GM19397 (cell line): ENCODE measurements at regions not wholly inside any gene's neighbourhood (a gene's known extent, or its start where the extent isn't known, plus 50 kb on each side); places are given as distances from the start of the nearest gene placed in this dataset.
A peak's percentile ranks its signal among the peaks of the same experiment; 100 is the strongest.

ENCODE experiments used
- ATAC-seq: cut with Tn5 transposase; IDR thresholded peaks from one replicate; pipeline ENCODE4 v1.9.1; 2021; ENCODE audit warnings: mild to moderate bottlenecking, moderate library complexity; ENCODE audit not compliant: unreplicated experiment

DNA sequence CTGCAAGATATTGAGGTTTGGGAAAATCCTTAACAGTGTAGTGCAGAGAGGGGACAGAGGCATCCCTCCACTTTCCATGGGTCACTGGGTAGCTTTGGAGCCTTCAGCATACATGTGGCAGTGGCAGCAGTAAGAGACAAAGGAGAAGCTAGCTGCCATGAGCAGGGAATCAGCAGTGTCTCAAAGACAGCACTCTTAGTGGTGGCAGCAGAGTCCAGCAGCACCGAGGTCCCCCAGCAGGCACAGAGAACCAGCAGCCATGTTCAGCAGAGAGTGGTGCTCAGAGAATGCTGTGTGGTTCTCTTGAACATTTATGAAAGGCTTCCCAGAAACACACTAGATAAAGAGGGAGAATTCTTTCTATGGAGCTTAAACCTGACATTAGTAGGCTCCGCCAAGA, 308.5 kb downstream of the CENPC start:
- no peak for ATAC-seq

DNA sequence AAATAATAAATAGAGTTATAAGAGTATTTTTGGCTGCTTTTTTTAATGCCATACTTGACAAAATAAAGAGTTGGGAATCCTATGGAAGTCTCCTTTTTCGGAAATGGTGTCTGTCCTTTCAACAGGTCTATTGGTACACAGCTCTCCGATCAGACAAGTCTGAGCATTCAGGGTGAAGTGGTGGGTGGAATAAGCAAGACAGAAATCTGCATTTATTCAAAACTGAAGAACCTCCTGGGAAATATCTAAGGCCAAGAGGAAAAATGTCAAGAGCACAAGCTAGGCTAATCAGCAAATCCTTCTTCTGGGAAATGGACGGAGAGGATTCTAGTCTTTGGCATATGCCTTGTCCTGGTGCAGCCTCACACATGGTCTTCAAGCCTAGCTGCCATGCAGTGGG, 309.0 kb downstream of the CENPC start:
- ATAC-seq: no peak

DNA sequence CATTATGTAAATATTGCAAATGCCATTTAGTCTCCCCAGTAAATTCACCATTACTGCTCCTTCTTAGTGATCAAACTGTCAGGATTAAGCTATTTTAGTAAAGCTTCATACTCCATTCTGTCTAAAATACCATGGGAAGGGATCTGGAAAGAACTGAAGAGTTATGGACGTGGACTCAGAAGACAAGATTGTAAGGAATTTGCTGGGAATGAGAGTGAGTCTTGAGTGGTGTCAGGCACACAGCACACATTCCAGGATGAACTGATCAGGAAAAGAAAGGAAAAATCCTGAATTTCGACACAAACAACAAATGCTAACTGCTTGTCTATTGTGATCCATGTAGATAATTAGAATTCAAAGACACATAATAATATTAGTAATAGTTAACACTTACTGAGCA, 311.0 kb downstream of the CENPC start:
- ATAC-seq: no peak

DNA sequence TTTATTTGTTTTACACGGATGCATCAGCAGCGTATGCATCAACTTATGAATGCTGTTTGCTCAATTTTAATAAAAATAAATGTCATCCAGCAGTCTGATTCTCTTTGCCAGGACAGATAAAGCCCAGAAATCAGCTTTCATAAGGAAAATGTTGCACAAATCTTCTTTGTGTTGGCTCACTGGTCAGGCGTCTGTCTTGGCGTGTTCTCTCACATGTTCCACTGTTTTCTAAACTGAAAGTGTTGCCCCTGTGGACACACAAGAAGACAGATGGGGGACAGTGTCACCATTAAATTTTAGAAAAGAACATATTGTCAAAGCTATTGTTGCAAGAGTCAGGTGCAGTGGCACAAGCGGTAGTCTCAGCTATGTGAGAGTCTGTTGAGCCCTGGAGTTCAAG, 316.2 kb downstream of the CENPC start:
- ATAC-seq: no peak

DNA sequence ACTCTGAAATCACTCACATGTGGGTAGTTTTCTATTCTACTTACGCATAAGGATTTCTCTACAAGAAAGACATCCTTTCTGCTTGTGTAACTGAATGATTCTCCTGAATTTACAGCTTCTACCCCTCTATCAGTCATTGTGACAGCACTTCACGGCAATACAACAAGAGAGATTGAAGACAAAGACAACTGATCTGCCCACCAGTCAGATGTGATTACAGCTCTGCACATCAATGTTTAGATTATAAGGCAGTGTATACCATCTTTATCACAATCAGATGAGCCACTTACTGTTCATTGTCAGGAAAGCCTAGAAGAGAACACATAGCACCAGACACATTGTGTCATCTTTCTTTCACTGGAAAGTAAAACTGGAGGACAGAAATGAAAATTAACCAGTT, 324.4 kb downstream of the CENPC start:
- no peak for ATAC-seq

DNA sequence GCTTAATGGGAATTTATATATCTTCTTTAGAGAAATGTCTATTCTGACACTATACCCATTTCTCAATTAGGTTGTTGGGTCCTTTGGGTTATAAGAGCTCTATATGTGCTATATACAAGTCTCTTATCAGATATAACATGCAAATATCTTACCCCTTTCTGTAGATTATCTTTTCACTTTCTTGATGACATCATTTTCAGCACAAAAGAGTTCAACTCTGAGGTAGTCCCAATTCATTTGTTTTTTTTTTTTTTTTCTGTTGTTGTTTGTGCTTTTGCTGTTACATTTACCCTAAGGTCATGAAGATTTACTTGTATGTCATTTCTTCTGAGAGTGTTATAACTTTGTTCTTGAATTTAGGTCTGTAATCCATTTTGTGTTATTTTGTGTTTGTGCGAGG, 326.4 kb downstream of the CENPC start:
- no peak for ATAC-seq

DNA sequence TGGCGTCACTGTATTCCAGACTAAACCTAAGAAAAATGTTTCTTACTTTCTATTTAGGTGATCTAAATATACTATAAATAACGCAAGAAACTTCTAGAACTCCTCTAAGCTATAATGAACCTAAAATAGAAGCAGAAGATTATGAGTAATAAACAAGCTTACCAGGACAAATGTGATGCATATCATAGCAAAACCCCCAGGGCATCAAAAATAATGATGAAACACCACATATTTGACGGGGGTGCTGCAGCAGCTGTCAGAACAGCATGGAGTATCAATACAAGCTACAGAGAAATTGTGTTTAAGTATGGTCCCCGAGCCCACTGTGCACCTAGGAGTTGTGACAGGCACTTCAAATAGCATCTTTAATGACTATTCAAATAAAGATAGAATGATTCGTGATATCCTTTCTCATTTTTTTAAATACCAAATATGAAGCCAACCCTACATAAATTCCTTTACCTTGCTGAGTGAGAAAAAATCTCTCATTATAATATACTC, 337.3 kb downstream of the CENPC start:
- ATAC-seq: no peak

DNA sequence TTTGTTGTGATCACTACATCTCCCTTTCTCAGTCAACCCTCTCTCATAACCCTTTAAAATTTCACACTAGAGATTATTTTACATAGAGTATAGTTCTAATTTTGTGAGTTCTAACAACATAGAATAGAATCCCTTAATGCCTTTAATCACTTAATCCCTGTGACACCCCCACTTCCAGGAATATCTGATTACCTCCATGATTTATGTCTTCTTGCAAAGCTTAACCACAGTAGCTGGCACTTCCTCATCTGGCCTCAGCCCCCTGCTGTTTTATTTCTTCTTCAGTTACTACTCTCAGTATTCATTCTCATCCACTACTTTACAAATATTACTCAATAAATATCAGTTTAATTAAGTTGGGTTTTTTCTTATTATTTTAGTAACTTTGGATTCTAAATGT, 340.9 kb downstream of the CENPC start:
- no peak for ATAC-seq

DNA sequence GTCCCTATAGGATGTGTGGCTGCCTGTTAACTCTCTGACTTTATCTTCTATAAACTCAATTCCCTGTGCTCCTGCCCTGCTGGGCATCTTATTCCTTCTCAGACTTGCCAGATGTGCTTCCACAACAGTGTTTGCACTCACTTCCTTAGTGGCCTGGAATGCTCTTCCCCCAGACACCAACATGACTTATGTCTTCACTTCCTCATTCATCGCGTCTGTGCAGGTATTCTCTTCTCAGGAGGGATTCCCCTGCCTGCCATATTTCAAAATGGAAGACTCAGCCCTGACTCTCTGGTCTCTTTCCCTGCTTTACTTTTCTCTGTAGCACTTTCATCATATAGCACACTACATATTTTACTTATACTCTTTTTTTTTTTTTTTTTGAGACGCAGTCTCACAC, 344.0 kb downstream of the CENPC start:
- ATAC-seq: no peak

DNA sequence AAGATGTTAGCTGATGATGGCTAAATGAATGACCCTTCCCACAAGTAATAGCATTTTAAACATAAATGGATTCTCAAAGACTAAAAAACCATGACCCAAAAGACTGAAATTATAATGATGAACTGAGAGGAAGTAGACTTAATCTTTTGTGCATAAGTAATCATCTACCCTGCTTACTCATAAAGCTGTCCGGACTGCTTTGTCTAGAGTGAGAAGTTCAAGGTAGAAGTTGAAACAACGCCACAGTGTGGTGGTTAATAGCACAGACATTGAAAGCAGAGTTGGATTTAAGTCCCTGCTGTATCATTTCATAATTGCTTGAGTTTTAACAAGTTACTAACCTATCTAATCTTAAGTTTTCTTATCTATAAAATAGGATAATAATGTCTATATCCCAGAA, 346.6 kb downstream of the CENPC start:
- no peak for ATAC-seq

DNA sequence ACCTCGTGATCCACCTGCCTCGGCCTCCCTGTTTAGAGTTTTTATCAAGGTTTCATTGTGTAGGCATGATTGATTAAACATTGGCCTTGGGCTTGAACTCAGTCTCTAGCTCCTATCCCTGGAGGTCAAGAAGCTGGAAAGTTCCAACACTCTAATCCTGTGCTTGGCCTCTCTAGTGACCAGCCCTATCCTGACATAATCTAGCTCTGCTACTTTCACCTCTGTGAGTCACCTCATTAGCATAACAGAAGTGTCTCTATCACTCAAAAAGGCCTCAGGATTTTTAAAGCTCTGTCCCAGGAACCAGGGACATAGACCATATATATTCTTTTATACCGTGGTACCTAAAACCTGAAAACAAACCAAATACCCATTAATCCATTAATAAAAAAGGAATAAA, 377.5 kb downstream of the CENPC start:
- ATAC-seq: no peak

DNA sequence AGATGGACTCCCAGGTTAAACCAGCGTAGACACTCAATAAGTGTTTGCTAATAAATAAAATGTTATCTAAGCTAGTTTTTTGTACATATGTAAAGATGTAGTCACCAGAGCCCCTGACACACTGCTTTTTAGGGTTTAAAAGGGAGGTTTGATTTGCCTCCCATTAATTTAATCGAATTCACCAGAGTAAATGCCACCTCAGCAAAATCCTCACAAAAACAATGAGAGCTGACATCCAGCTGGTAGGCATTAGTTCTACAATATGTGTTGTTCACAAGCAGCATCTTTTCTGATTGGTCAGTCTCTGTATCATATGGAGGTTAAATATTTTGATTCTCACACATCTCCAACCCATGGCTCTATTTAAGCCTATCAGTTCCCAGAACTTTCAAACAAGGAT, 382.6 kb downstream of the CENPC start:
- no peak for ATAC-seq

DNA sequence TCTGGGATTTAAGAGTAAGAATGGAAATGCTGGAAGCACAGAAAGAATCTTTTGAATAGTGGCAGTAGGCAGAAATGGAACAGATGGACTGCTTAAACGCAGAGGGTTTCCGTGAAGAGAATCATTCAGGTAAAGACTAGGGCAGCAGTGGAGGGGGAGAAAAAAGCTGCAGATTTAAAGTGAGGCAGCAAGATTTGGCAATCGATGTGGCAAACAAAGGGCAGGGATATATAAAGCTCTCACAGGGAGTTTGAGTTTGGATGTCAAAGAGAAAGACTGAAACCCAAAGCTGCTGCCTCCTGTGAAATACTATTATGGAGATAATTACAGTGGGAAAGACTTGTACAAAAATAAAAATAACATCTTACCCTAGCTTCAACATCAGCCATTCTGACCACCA, 384.0 kb downstream of the CENPC start:
- no peak for ATAC-seq

DNA sequence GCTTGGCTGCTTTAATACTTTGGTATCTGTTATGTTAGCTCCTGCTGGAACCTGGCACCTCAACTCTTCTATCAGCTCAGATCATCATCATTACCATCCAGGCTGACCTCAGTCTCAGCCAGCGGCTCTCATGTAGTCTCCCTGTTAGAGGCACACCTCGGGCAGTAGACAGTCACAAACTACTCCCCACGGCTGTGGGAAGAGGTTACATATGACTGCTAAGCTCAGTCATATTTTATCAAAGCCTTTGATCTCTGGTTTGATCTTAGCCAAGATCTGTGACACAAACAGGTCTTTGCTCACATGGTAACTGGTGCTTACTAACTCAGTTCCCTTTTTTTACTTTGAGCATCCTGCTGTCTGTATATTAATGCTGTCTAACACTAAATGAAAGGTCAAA, 384.9 kb downstream of the CENPC start:
- no peak for ATAC-seq

DNA sequence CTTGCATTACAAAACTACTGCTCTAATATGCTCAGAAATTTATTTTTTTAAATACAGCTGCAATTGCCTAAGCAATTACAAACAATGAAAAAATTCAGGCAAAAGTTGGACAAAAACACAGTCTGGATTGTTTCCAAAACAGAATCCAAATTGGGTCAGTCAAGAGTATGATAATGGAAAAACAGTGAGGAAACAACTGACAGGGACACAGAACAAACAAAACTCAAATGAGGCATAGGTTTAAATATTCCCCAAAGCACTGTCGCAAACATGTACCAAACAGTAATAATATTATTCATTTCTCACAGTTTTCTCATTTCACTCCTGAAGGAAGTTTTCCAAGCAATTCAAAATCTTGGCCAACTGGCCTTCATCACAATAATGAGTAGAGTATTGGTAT, 386.6 kb downstream of the CENPC start:
- ATAC-seq: no peak

DNA sequence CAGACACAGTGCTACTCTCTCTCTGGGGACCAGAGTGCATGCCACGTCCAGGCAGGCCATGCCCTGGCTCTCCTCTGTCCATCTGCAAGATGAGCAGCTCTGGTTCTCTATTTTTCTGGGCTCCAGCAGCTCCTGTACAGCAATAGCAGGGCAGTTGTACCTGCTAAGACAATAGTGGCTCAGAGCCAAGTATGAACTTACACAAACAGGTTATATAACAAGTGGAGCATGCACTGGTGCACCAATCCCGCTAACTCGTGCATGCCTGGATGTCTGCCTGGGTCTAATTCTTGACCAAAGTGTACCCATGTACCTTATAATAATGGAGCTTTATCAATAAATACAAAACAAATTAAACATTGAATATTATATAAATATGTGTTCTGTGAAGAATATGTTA, 392.3 kb downstream of the CENPC start:
- ATAC-seq: no peak

DNA sequence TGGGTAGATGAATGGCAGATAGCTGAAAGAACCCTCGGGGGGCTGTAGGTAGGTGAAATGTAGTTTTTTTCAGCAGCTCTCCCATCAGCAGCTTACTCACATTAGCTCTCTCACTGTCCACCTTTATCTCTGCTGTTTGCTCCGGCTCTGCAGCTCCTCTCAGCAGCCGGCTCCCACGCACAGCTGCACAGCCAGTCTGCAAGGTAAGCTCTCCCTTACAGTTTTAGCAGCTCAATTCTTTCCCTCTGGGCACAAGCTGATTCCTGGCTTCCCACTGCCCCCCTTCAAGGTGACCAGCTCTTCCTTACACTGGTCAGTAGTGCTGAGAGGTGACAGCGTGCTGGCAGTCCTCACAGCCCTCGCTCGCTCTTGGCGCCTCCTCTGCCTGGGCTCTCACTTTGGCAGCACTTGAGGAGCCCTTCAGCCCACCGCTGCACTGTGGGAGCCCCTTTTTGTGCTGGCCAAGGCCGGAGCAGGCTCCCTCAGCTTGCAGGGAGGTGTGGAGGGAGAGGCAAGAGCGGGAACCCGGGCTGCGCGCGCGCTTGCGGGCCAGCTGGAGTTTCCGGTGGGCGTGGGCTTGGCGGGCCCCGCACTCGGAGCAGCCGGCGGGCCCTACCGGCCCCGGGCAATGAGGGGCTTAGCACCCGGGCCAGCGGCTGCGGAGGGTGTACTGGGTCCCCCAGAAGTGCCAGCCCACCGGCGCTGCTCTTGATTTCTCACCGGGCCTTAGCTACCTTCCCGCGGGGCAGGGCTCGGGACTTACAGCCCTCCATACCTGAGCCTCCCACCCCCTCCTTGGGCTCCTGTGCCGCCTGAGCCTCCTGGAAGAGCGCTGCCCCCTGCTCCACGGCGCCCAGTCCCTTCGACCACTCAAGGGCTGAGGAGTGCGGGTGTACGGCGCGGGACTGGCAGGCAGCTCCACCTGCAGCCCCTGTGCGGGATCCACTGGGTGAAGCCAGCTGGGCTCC, 393.6 kb downstream of the CENPC start:
- no peak for ATAC-seq

DNA sequence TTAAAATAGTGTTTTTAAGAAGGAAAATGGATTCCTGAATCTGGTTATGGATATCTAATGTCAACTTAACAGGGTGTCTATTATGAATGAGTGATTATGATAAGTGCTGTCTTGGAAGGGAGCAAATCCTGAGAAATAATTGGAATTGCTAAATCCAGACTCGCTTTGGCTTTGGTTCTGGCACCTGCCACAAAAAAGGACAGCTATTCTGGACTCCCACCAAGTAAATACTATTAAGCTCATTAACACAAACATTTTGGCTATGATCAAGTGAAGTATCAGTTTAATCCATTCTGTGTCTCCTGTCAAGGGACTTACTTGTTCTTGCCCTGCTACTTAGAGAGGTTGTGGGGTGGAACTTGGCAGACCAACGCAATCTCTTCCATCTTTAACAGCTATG, 403.7 kb downstream of the CENPC start:
- no peak for ATAC-seq

DNA sequence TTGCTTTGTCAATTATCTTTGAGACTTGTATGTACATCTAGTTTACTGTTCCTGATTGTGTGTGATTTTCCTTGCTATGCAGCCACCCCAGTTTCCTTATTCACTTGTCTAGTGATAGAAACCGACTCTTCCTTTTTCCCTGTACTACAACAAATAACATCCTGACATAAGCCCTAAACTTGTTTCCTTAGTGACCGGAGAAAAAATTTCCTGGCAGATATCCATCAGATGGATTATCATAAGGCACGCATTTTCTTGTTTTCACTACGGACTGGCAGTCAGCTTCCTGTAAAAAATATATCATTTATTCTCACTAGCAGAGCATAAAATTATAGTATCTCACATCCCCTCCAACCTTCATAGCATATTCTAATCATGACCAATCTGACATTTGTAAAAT, 410.7 kb downstream of the CENPC start:
- ATAC-seq: no peak

DNA sequence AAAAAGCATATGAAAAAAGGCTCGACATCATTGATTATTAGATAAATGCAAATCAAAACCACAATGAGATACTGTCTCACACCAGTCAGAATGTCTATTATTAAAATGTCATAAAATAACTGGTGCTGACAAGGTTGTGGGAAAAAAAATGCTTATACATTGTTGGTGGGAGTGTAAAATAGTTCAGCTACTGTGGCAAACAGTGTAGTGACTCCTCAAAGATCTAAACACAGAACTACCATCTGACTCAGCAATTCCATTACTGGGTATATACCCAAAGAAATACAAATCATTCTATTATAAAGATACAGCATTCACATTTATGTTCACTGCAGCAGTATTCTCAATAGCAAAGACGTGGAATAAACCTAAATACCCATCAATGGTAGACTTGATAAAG, 412.1 kb downstream of the CENPC start:
- ATAC-seq: no peak

DNA sequence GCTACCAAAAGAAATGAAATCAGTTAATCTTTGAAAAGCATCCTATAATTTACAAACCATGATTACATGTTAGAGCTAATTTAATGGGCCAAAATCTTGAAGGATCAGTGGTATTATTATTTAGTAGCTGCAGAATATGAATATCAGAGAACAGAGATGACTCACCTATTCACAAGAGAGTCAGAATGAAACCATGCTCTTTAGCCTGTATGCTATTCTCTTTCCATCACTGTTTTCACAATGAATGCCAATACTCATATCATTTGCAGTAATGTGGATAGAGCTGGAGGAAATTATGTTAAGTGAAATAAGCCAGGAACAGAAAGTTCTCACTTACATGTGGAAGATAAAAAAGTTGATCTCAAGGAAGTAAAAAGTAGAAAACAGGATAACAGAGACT, 414.1 kb downstream of the CENPC start:
- ATAC-seq: peak; percentile 81

DNA sequence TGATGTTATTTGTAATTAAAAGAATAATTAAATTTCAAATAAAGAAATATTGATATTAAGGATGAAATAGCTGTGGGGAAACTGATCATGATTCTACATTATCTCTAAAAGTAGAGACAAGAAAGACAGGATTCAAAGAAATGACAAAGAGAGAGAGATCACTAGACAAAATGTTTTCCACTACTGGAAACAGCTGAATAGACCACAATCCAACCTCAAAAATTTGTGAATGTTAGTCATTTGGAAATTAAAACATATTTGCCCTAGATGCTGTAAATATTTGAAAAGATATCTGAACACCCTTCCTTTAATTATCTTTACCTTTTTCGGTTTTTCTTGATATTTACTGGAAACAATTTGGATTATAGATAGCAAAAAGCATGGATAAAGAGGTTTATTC, 414.9 kb downstream of the CENPC start:
- ATAC-seq: no peak

DNA sequence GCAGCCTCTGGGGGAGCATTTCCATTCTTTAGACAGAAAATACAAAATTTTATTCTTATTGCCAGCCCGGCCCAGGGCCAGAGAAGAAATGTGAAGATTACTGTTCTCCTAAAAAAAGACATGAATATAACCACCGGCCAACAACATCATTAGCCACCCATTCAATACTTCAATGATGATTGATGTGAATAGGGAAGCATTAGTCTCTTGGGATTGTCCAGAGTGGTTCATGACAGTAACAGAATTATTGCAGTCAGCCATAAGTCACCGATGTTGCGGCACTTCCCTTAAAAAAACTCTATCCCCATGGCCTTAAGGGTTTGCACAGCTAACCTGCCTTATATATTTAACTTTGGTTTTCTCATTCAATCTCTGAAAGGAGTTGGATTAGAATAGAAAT, 418.7 kb downstream of the CENPC start:
- ATAC-seq: no peak
